T-helper 2 cell treated with Interferon-gamma antibody and Interleukin-4, amounts not matched to agents 5 μg/mL and 100 μg/mL, for 36 hours (primary cell): ENCODE measurements at regions not wholly inside any gene's neighbourhood (a gene's known extent, or its start where the extent isn't known, plus 50 kb on each side); places are given as distances from the start of the nearest gene placed in this dataset.
"Not testable (repeated sequence)": the region's sequence is repeated elsewhere in the genome, so short reads cannot be mapped to it uniquely, and the experiment has no call there.

Experiments used
- DNase-seq: peaks from one replicate; pipeline ENCODE4 v3.0.0; 2021; ENCODE audit warnings: low spot score
- H3K27ac Mint-ChIP-seq: one replicate; pipeline ENCODE4 v1.8.0; 2021; ENCODE audit warnings: mild to moderate bottlenecking, mixed read lengths
- H3K27me3 Mint-ChIP-seq: one replicate; pipeline ENCODE4 v1.8.0; 2021; ENCODE audit warnings: low read depth, mixed read lengths
- H3K36me3 Mint-ChIP-seq: one replicate; pipeline ENCODE4 v1.8.0; 2021; ENCODE audit warnings: low read depth, mixed read lengths
- H3K4me1 Mint-ChIP-seq: one replicate; pipeline ENCODE4 v1.8.0; 2021; ENCODE audit warnings: low read depth, mixed read lengths
- H3K4me3 Mint-ChIP-seq: one replicate; pipeline ENCODE4 v1.8.0; 2022; ENCODE audit warnings: mild to moderate bottlenecking, moderate library complexity, mixed read lengths
- H3K9me3 Mint-ChIP-seq: one replicate; pipeline ENCODE4 v1.8.0; 2021; ENCODE audit warnings: mixed read lengths

DNA sequence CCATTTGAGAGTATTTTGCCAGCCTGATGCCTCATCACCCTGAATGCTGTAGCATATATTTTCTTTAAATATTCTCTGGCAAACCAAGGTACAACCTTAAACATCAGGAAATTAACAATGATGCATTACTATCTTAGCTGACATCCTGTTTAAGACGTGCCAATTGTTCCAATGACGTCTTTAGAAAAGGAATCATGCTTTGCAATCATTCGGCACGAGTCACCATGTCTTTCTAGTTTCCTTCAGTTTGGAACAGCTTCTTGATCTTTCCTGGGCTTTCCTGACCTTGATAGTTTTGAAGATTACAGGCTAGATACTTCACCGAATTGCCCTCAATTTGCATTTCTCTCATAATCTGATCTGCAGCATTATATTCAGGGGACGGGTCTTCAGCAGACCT lies 88.2 kb upstream of the GLI2 start:
- Mint-ChIP-seq H3K27me3 (no peaks in the 10 kb centered on the region), H3K9me3 (peaks cover 22% of the 10 kb centered on the region), H3K4me3 (no peak overlapping the region), H3K36me3 (no peaks in the 10 kb centered on the region), H3K27ac (no peak overlapping the region), H3K4me1 (no peaks in the 10 kb centered on the region)
- DNase-seq: no peak

DNA sequence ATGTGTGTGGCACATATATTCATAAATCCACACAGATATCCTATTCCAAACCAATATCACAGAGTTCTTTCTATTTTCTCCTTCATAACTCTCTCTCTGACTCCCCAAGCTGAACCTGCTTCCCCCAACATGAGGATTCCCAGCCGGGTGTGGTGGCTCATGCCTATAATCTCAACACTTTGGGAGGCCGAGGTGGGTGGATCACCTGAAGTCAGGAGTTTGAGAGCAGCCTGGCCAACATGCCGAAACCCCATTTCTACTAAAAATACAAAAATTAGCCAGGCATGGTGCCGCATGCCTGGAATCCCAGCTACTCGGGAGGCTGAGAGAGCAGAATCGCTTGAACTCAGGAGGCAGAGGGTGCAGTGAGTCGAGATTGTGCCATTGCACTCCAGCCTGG lies 86.3 kb upstream of the GLI2 start:
- DNase-seq, H3K4me1 Mint-ChIP-seq, H3K27ac Mint-ChIP-seq, H3K27me3 Mint-ChIP-seq, H3K4me3 Mint-ChIP-seq, H3K36me3 Mint-ChIP-seq: not testable (repeated sequence)
- H3K9me3 Mint-ChIP-seq: peaks cover 26% of the 10 kb centered on the region

DNA sequence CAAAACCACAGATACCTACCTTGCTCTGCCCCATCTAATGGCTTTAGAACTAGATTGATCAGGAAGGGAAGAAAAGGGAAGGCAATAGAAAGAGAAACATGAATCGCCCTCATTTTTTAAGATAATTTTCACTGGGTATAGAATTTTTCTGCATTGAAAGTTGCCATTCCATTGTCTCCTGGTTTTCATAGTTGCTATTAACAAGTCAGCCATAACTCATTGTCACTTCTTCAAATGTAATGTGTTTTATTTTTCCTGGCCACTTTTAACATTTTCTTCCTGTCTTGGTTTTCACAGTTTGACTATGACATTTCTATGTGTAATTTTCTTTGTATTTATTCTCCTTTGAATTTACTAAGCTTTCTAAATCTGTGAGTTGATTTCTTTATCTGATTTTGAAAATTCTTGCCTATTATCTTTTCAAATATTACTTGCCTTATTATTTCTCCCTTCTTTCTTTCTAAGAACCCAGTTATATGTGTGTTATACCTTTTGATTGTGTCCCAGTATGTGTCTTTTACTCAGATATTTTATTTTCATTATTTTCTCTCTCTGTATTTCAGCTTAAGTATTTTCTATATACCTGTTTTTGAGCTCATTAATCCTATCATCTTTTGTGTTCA lies 85.5 kb upstream of the GLI2 start:
- Mint-ChIP-seq H3K4me1 (no peaks in the 10 kb centered on the region), H3K27ac (no peak overlapping the region), H3K36me3 (no peaks in the 10 kb centered on the region), H3K4me3 (no peak overlapping the region), H3K9me3 (peaks cover 26% of the 10 kb centered on the region), H3K27me3 (peaks cover under 1% of the 10 kb centered on the region)
- no peak for DNase-seq

DNA sequence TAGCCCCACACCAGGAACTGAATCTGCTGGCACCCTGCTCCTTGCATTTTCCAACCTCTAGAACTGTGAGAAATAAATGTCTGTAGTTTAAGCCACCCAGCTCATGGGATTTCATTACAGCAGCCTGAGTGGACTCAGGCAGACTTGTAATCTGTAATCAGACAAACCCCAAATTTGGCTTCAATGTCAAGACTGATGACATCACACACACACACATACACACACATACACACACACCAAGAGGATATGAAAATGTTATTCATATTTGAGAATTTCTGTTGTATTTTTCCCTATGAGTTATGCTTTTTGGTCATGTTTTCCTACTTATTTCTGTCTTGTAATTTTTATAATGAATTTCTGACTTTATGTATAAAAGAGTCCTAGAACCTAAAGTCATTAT lies 83.8 kb upstream of the GLI2 start:
- Mint-ChIP-seq H3K27ac (no peak overlapping the region), H3K4me3 (no peak overlapping the region), H3K36me3 (no peaks in the 10 kb centered on the region), H3K27me3 (peaks cover 2% of the 10 kb centered on the region), H3K9me3 (peaks cover 26% of the 10 kb centered on the region), H3K4me1 (no peaks in the 10 kb centered on the region)
- no peak for DNase-seq

DNA sequence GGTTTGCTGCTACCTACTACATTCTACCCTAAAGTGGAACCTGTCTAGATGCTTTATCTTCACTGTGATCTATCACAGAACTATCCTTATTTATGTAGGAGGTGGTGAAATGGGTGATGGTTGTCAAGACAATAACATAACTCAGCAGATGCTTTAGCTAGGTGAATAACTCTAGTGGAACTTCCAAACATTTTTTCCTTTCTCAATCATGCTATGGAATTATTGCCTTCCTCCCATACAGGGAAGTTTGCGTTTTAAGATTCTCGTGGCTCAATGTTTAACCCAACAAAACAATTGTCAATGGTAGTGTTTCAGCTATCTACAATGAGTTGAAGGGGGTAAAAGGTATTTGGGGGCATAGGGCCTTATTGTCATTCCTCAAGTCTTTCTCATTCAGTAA lies 82.6 kb upstream of the GLI2 start:
- no peaks in the 10 kb centered on the region for H3K36me3 Mint-ChIP-seq
- DNase-seq: no peak
- H3K27ac Mint-ChIP-seq: no peak overlapping the region
- H3K4me3 Mint-ChIP-seq: no peak overlapping the region
- no peaks in the 10 kb centered on the region for H3K4me1 Mint-ChIP-seq
- peaks cover 2% of the 10 kb centered on the region for H3K27me3 Mint-ChIP-seq
- peaks cover 22% of the 10 kb centered on the region for H3K9me3 Mint-ChIP-seq

DNA sequence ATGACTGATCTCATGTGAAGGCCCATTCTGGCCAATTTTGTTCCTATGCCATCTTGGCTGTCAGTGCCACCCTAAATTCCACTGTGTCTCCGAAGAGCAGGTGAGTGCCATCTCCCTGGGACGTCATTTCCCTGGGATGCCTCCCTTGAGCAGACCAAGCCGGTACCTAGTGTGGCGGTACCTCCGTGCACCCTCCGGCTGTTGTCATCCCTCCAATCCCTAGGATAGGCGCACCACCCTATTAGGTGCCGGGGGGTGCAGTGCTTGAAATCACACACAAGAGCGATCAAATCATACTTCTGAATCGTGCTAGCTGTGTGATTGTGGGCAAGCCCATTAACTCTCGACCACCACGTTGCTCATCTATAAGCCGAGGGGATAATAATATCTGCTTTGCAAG lies 81.8 kb upstream of the GLI2 start:
- H3K4me3 Mint-ChIP-seq: no peak overlapping the region
- no peaks in the 10 kb centered on the region for H3K4me1 Mint-ChIP-seq
- H3K27me3 Mint-ChIP-seq: peaks cover 2% of the 10 kb centered on the region
- peaks cover 22% of the 10 kb centered on the region for H3K9me3 Mint-ChIP-seq
- H3K27ac Mint-ChIP-seq: no peak overlapping the region
- no peak for DNase-seq
- no peaks in the 10 kb centered on the region for H3K36me3 Mint-ChIP-seq

DNA sequence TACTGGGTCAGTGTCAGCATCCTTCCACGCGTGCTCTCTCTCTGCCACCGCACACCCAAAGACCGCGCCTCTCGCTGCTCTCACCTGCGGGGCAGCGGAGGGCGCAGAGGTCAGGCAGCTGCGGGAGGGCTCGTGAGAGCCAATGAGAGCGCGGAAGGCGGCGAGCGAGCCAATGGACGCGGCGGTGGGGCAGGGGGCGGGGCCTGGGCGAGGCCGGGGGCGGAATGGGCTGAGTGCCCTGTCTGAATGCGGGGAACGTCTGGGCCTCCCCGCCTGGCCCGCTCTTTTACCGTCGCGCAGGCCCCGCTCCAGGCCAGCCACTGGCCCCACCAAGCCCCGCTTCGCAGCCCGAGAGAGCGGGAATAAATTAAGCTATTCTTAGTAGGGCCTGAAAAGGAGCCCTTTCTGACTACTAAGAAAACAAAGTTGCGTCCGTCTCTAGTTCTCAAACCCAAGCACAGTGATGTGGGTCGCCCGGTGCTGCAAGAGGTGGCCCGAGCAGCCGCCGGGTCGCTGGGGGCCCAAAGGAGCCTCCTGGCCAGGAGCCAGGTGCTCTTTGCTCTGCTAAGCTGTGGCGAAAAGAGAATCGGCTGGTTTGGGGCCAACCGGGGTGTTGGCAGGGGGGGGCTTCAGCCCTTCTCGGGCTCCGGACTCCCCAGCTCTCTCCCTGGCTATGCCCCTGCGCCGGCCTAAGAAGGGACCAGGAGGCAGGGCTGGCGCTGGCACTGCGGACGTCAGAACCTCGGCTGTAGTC lies 81.1 kb upstream of the GLI2 start:
- DNase-seq: no peak
- H3K27me3 Mint-ChIP-seq: peaks cover 2% of the 10 kb centered on the region
- H3K9me3 Mint-ChIP-seq: peaks cover 18% of the 10 kb centered on the region
- no peaks in the 10 kb centered on the region for H3K4me1 Mint-ChIP-seq
- no peak overlapping the region for H3K4me3 Mint-ChIP-seq
- H3K36me3 Mint-ChIP-seq: no peaks in the 10 kb centered on the region
- no peak overlapping the region for H3K27ac Mint-ChIP-seq

DNA sequence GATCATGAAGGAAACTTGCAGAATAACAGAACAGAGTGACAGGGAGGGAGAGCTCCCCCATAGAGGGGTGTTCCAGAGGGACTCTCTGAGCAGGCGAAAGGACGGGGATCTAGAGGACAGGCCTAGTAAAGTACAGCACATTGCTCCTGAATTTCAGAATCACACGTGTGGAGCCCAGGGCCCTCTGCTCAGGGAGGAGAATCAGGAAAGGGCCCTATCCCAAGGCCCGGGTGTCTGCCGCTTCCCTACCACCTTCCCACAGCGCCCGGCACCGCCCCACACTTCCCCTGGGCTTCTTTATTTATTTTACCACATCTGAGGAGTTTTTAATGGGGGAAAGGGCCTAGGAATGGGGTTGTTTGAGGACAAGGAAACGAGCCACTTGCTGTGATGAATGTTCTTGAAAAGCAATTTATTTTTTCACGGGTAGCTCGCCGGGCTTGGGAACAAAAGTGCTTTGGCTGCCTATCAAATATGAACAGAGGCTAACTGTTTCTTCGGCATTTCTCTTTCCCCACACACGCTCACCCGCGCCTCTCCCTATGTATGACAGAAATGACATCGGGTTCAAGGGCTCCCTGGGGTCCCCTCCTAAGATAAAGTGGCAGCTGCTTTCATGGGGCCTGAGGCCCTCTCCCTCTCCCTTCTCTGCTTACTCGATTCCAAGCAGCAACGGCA lies 79.3 kb upstream of the GLI2 start:
- H3K27me3 Mint-ChIP-seq: peaks cover 2% of the 10 kb centered on the region
- H3K27ac Mint-ChIP-seq: no peak overlapping the region
- no peak overlapping the region for H3K4me3 Mint-ChIP-seq
- DNase-seq: no peak
- peaks cover 4% of the 10 kb centered on the region for H3K9me3 Mint-ChIP-seq
- no peaks in the 10 kb centered on the region for H3K36me3 Mint-ChIP-seq
- H3K4me1 Mint-ChIP-seq: no peaks in the 10 kb centered on the region

DNA sequence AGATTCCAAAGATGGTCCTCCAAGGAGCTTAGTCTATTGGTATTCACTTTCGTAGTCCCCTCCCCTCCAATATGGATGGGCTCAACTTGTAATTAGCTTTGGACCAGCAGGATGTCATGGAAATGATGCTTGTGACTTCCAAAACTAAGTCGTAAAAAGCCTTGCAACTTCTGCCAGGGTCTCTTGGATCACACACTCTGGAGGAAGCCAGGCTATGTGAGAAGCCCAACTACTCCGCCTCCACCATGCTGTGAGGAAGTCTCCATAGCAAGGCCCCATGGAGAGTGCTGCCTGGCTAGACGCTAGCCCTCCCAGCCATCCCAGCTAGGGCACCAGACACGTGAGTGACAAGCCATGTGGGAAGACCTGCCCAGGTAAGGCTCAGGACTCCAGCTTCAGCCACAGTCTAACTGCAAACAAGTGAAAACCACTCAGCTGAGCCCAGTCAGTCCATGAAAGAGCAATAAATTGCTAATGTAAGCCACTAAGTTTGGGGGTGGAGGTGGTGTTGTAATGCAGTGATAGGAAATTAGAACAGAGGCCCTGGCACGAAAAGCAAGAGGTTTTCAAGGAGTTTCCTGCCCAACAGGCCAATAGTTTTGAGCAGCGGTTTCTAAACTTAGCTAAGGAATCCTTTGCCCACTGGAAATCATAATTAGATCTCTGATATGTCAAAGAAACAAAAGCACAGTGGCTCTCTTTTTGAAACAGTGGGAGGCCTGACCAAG lies 77.5 kb upstream of the GLI2 start:
- Mint-ChIP-seq H3K27me3 (peaks cover 2% of the 10 kb centered on the region), H3K36me3 (no peaks in the 10 kb centered on the region), H3K4me1 (no peaks in the 10 kb centered on the region), H3K27ac (no peak overlapping the region), H3K9me3 (no peaks in the 10 kb centered on the region), H3K4me3 (no peak overlapping the region)
- DNase-seq: no peak

DNA sequence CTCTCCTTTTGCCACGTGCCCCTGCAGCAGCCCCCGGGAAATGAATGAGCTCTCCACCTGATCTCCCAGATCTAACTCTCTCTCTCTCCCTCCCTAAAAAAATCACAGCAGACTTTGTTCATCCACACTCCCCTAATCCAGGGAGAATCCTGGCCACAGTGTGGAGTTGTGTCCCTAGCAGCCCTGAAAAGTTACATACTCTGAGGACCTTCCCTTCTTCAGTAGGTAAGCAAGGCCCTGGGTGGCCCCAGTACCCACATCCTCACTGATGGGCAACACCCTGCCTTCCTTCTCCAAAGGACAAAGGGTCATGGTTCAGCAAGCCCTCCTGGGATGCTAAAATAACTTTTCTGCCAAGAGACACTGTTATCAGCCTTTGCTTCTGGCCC lies 76.9 kb upstream of the GLI2 start:
- no peak for DNase-seq
- H3K4me3 Mint-ChIP-seq: no peak overlapping the region
- H3K4me1 Mint-ChIP-seq: no peaks in the 10 kb centered on the region
- H3K9me3 Mint-ChIP-seq: no peaks in the 10 kb centered on the region
- no peaks in the 10 kb centered on the region for H3K36me3 Mint-ChIP-seq
- no peak overlapping the region for H3K27ac Mint-ChIP-seq
- H3K27me3 Mint-ChIP-seq: peaks cover 2% of the 10 kb centered on the region

DNA sequence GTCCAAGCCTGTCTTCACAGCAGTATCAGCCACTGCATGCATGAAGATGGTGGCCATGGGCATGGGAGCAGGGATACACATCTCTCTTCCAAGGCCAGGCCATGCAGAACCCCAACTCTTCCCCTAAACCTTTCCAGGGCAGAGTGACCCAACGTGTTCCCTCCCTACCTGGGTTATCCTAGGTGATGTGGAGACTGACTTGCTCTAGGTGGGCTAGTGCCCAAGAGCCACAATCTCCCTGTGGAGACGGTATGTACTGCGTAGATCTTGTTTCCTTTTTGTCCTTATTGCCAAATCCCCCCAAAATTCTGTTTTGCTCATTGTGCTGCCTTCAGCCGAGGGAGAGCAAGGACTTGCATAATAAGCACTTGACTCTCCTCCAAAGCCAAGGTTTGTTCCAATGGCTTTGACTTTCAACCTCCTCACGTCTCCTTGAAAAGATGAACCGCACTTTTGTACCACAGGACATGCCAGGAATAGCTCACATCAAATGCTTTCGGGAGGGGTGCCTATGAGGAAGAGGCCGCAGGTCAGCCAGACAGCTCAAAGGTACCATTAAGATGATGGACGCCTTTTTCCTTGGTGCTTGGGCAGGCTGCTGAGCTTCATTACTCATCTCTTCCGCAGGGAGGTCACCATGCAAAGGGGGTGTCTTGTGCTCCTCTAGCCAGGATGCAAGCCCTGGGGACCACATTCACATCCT lies 76.2 kb upstream of the GLI2 start:
- H3K4me1 Mint-ChIP-seq: no peaks in the 10 kb centered on the region
- no peak overlapping the region for H3K4me3 Mint-ChIP-seq
- peaks cover 2% of the 10 kb centered on the region for H3K27me3 Mint-ChIP-seq
- H3K36me3 Mint-ChIP-seq: no peaks in the 10 kb centered on the region
- H3K27ac Mint-ChIP-seq: no peak overlapping the region
- no peak for DNase-seq
- H3K9me3 Mint-ChIP-seq: peaks cover 3% of the 10 kb centered on the region

DNA sequence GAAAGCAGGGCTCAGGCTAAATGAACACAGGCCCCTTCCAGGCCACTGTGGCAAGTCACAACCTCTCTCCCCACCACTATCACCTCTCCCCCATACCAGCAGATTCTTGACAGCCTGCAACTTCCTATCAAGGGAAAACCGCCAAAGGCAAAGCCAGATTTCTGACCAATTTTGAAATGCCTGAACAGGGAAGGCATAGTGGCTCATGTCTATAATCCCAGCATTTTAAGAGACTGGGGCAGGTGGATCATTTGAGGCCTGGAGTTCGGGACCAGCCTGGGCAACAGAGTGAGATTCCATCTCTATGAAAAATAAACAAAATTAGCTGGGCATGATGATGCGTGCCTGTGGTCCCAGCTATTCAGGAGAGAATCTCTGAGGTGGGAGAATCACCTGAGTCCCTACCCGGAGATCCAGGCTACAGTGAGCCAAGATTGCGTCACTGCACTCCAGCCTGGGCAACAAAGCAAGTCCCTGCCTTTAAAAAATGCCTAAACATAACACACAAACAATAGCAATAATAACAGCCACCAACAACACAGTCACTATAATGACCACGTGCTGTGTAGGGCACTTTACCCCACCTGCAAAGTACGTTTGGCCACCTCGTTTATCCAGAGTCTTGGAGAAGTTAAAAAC lies 75.5 kb upstream of the GLI2 start:
- DNase-seq: no peak
- Mint-ChIP-seq H3K27me3 (peaks cover under 1% of the 10 kb centered on the region), H3K36me3 (no peaks in the 10 kb centered on the region), H3K9me3 (peaks cover 6% of the 10 kb centered on the region), H3K4me3 (no peak overlapping the region), H3K27ac (no peak overlapping the region), H3K4me1 (no peaks in the 10 kb centered on the region)

DNA sequence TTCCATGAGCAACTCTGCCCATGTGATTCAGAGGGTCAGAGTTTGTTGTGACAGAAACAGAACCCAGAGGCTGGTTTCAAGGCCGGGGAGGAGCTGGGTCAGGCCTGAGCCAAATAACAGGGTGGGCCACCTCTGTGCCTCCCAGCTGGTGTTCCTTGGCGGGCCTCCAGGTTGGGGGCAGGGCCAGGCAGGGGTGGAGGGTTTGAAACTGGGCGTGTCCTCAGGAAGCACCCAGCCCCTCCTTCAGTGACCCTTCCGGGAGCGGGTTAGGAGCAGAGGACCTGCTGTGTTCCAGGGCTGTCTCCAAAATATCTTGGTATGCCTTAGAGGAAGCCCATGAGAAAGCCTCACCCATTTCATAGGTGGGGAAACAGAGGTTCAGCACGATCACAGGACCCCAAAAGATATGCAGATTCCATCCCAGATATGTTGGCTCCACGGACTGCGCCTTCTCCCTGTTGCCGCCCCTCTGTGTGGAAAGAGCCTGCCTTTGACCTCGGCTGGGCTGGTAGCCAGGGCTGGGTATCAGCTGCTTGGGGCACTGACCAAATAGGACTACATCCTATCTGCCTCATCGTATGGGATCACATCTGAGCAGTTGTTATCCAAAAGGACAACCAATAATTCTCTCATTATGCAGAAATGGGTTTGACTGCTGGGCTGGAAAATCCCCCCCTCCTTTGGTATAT lies 74.8 kb upstream of the GLI2 start:
- H3K27me3 Mint-ChIP-seq: no peaks in the 10 kb centered on the region
- no peak for DNase-seq
- no peak overlapping the region for H3K27ac Mint-ChIP-seq
- H3K9me3 Mint-ChIP-seq: peaks cover 10% of the 10 kb centered on the region
- H3K4me1 Mint-ChIP-seq: no peaks in the 10 kb centered on the region
- H3K4me3 Mint-ChIP-seq: no peak overlapping the region
- no peaks in the 10 kb centered on the region for H3K36me3 Mint-ChIP-seq
